Panc1 (cell line): ENCODE measurements at regions not wholly inside any gene's neighbourhood (a gene's known extent, or its start where the extent isn't known, plus 50 kb on each side); places are given as distances from the start of the nearest gene placed in this dataset.

Source experiments
- ATAC-seq: fragments of 200-7000 bp; cut with Tn5 transposase; 2 replicates; pipeline ENCODE4 v1.9.1; 2020; ENCODE audit warnings: mild to moderate bottlenecking, moderate library complexity
- BruUV-seq: library from RNA; stranded (reverse); fragments of 400-500 nt; replicated peaks from 2 replicates; lab custom pipeline; 2021; lab: Mats Ljungman, UMichigan
- CTCF ChIA-PET: fragments of 300-600 bp; sonication (Branson Sonifier 250); formaldehyde crosslinking; loops from one replicate; lab custom pipeline; 2022; ENCODE audit warnings: antibody characterized with exemption; lab: Charles Lee
- POLR2A ChIA-PET: fragments of 300-600 bp; sonication (Branson Sonifier 250); formaldehyde crosslinking; loops from one replicate; lab custom pipeline; 2022; ENCODE audit warnings: antibody characterized with exemption; lab: Charles Lee
- DNase-seq: peaks from one replicate; pipeline ENCODE4 v3.0.0-alpha.2; 2010; ENCODE audit warnings: low read depth, low spot score
- H3K27ac ChIP-seq: 2 replicates; pipeline ENCODE4 v1.5.1; 2011; ENCODE audit warnings: mild to moderate bottlenecking, low read length, inconsistent platforms
- H3K27me3 ChIP-seq: fragments of 200-500 bp; sonication (Bioruptor generic); 2 replicates; pipeline ENCODE4 v1.6.0; 2014; ENCODE audit warnings: low read length, inconsistent platforms; ENCODE audit not compliant: control insufficient read depth, insufficient read depth
- H3K36me3 ChIP-seq: fragments of 200-500 bp; sonication (Bioruptor generic); 2 replicates; pipeline ENCODE4 v1.5.1; 2014; ENCODE audit warnings: inconsistent platforms, mild to moderate bottlenecking, low read length, moderate library complexity; ENCODE audit not compliant: control insufficient read depth, insufficient read depth
- H3K4me1 ChIP-seq: 2 replicates; pipeline ENCODE4 v1.5.1; 2011; ENCODE audit warnings: inconsistent platforms, mild to moderate bottlenecking, low read length, moderate library complexity; ENCODE audit not compliant: control insufficient read depth, insufficient read depth
- H3K4me3 ChIP-seq, 2 experiments: 2 replicates each; pipeline ENCODE4 v1.5.1; 2011 to 2012; ENCODE audit warnings: low read depth in 2 of 2, low read length in 2 of 2, mild to moderate bottlenecking in 2 of 2, inconsistent platforms in 1 of 2, moderate library complexity in 1 of 2
- H3K9me3 ChIP-seq: fragments of 200-500 bp; sonication (Bioruptor generic); 2 replicates; pipeline ENCODE4 v1.5.1; 2014; ENCODE audit warnings: low read depth, mild to moderate bottlenecking, inconsistent platforms, low read length, moderate library complexity; ENCODE audit not compliant: control insufficient read depth, insufficient read depth
- CTCF ChIP-seq: fragments of 450-650 bp; IDR thresholded peaks from 2 replicates; pipeline ENCODE4 v1.5.1; 2017; ENCODE audit warnings: mild to moderate bottlenecking
- POLR2AphosphoS5 ChIP-seq: IDR thresholded peaks from 2 replicates; pipeline ENCODE4 v1.6.1; 2012; ENCODE audit warnings: mild to moderate bottlenecking, low read depth, low read length, moderate library complexity
- REST ChIP-seq, 2 experiments: IDR thresholded peaks; 2 replicates each; pipeline ENCODE4 v1.6.1; 2011 to 2012; ENCODE audit warnings: low read depth in 2 of 2, control low read depth in 1 of 2, low read length in 1 of 2, mild to moderate bottlenecking in 1 of 2, moderate library complexity in 1 of 2; ENCODE audit not compliant: insufficient read depth in 1 of 2
- SIN3A ChIP-seq: IDR thresholded peaks from 2 replicates; pipeline ENCODE4 v1.6.1; 2012; ENCODE audit warnings: low read depth, mild to moderate bottlenecking, low read length, moderate library complexity, borderline replicate concordance; ENCODE audit not compliant: insufficient read depth
- TCF7L2 ChIP-seq: IDR thresholded peaks from 2 replicates; pipeline ENCODE4 v1.6.1; 2011; ENCODE audit warnings: mild to moderate bottlenecking, low read depth, low read length, inconsistent platforms
- in situ Hi-C: cut with HindIII; loops from 2 replicates; pipeline ENCODE4 v1.10.0; 2016; ENCODE audit warnings: low sequenced_read_pairs, low pct_unique_long_range_greater_than_20kb
- intact Hi-C: fragments of 100-400 bp; cut with micrococcal nuclease; formaldehyde crosslinking; loops from one replicate; pipeline ENCODE4 v1.10.0; 2022; ENCODE audit not compliant: unreplicated experiment

GRCh38 chr5:165135565-165135964 lies 1630.1 kb downstream of the MAT2B start:
- Histone ChIP-seq H3K27me3 (no peaks in the 10 kb centered on the region), H3K4me1 (no peaks in the 10 kb centered on the region), H3K36me3 (no peaks in the 10 kb centered on the region), H3K9me3 (no peaks in the 10 kb centered on the region), H3K27ac (no peak overlapping the region), H3K4me3 (no peak overlapping the region)
- intact Hi-C loops (no loop called here), in situ Hi-C loops (no loop called here)
- ChIA-PET CTCF (no interaction called here), POLR2A (no interaction called here)
- no TSS peak for BruUV-seq
- DNase-seq, result no peak
- TF ChIP-seq CTCF (no peak), TCF7L2 (no peak), SIN3A (no peak), POLR2AphosphoS5 (no peak), REST (IDR thresholded peaks at IDR 0.05; ENCODE audit: insufficient read depth in 1 of 2, low read depth in 2 of 2, low read length in 1 of 2) (no peak)
- no peak for ATAC-seq

GRCh38 chr5:165137701-165138100 lies 1632.3 kb downstream of the MAT2B start:
- H3K4me3 ChIP-seq, result no peak overlapping the region
- BruUV-seq, result no TSS peak
- TF ChIP-seq REST (IDR thresholded peaks at IDR 0.05; ENCODE audit: insufficient read depth in 1 of 2, low read depth in 2 of 2, low read length in 1 of 2) (no peak), POLR2AphosphoS5 (no peak), TCF7L2 (no peak)
- ATAC-seq (no peak), DNase-seq (no peak)
- no peaks in the 10 kb centered on the region for H3K4me1 ChIP-seq
- ChIA-PET CTCF (no interaction called here), POLR2A (no interaction called here)
- in situ Hi-C loops, result no loop called here
- no peak overlapping the region for H3K27ac ChIP-seq
- no peaks in the 10 kb centered on the region for H3K9me3 ChIP-seq
- H3K27me3 ChIP-seq, result no peaks in the 10 kb centered on the region
- no peaks in the 10 kb centered on the region for H3K36me3 ChIP-seq
- intact Hi-C loops, result no loop called here
